Endothelial cell of umbilical vein (primary cell): ENCODE measurements at regions not wholly inside any gene's neighbourhood (a gene's known extent, or its start where the extent isn't known, plus 50 kb on each side); places are given as distances from the start of the nearest gene placed in this dataset.

Experiments used
- BruUV-seq: library from RNA; stranded (reverse); fragments of 400-500 nt; replicated peaks from 2 replicates; lab custom pipeline; 2021; lab: Mats Ljungman, UMichigan
- CTCF ChIA-PET: fragments of 300-600, 350-600 bp; sonication (Branson Sonifier 250); formaldehyde crosslinking; loops from one replicate; lab custom pipeline; 2021; ENCODE audit warnings: antibody characterized with exemption, inconsistent platforms; lab: Charles Lee
- POLR2A ChIA-PET: fragments of 300-600, 350-600 bp; sonication (Branson Sonifier 250); formaldehyde crosslinking; loops from one replicate; lab custom pipeline; 2021; ENCODE audit warnings: antibody characterized with exemption, inconsistent platforms; lab: Charles Lee
- DNase-seq: peaks from one replicate; pipeline ENCODE4 v3.0.0-alpha.2; 2011; ENCODE audit warnings: low read depth, low spot score
- FAIRE-seq: peaks from 2 replicates; lab custom pipeline; 2011; peaks lifted over from hg19 to GRCh38; lab: Jason Lieb, UNC
- H2AFZ ChIP-seq: 2 replicates; pipeline ENCODE4 v1.6.0; 2012; ENCODE audit warnings: low read depth, low read length, control low read depth, inconsistent platforms
- H3K27ac ChIP-seq: 2 replicates; pipeline ENCODE4 v1.5.1; 2011; ENCODE audit warnings: low read depth, mild to moderate bottlenecking, control low read depth, low read length, moderate library complexity; ENCODE audit not compliant: insufficient read depth
- H3K27me3 ChIP-seq, 2 experiments: 2 replicates each; pipeline versions ENCODE4 v1.6.0 to v1.6.1; 2011; ENCODE audit warnings: low read length in 2 of 2, mixed read lengths in 1 of 2; ENCODE audit not compliant: control insufficient read depth in 2 of 2, insufficient read depth in 2 of 2
- H3K36me3 ChIP-seq, 2 experiments: 2 replicates in 1 of 2; 3 replicates in 1 of 2; pipeline ENCODE4 v1.5.1; 2011; ENCODE audit warnings: low read length in 2 of 2, mild to moderate bottlenecking in 1 of 2, moderate library complexity in 1 of 2; ENCODE audit not compliant: control insufficient read depth in 2 of 2, insufficient read depth in 2 of 2; ENCODE audit errors: extremely low read depth in 1 of 2
- H3K4me1 ChIP-seq: 3 replicates; pipeline ENCODE4 v1.5.1; 2011; ENCODE audit warnings: mild to moderate bottlenecking, low read length; ENCODE audit not compliant: control insufficient read depth, insufficient read depth; ENCODE audit errors: extremely low read depth
- H3K4me2 ChIP-seq: 2 replicates; pipeline ENCODE4 v1.6.1; 2011; ENCODE audit warnings: low read length, control low read depth, mixed read lengths; ENCODE audit not compliant: insufficient read depth
- H3K4me3 ChIP-seq, 3 experiments: fragments of 200-600 bp in 1 of 3; sonication (generic), shearing (Covaris generic) in 1 of 3; replicated peaks in 1 of 3; 2 replicates each; pipeline ENCODE4 v1.5.1; 2011 to 2016; ENCODE audit warnings: control low read depth in 3 of 3, low read length in 3 of 3, mild to moderate bottlenecking in 2 of 3, inconsistent platforms in 1 of 3, low read depth in 1 of 3, moderate library complexity in 1 of 3; ENCODE audit not compliant: insufficient read depth in 1 of 3
- H3K79me2 ChIP-seq: 2 replicates; pipeline ENCODE4 v1.6.0; 2012; ENCODE audit warnings: low read length, inconsistent platforms; ENCODE audit not compliant: control insufficient read depth, insufficient read depth
- H3K9ac ChIP-seq: replicated peaks from 2 replicates; pipeline ENCODE3; 2011; ENCODE audit warnings: low read length, control low read depth; ENCODE audit not compliant: insufficient read depth; ENCODE audit errors: extremely low read depth
- H3K9me1 ChIP-seq: replicated peaks from 3 replicates; pipeline ENCODE4 v1.6.0; 2011; ENCODE audit warnings: mild to moderate bottlenecking, low read length; ENCODE audit not compliant: control insufficient read depth, insufficient read depth; ENCODE audit errors: extremely low read depth
- H3K9me3 ChIP-seq: replicated peaks from 2 replicates; pipeline ENCODE4 v1.5.1; 2012; ENCODE audit warnings: low read length, inconsistent platforms; ENCODE audit not compliant: control insufficient read depth, insufficient read depth
- H4K20me1 ChIP-seq: replicated peaks from 2 replicates; pipeline ENCODE3; 2011; ENCODE audit warnings: mild to moderate bottlenecking, low read length; ENCODE audit not compliant: control insufficient read depth, insufficient read depth; ENCODE audit errors: extremely low read depth
- EZH2 ChIP-seq: IDR thresholded peaks from 2 replicates; pipeline ENCODE4 v1.6.1; 2012; ENCODE audit warnings: borderline replicate concordance, low read depth, mild to moderate bottlenecking, moderate library complexity, low read length, inconsistent platforms; ENCODE audit not compliant: severe bottlenecking
- FOS ChIP-seq: IDR thresholded peaks from 2 replicates; pipeline ENCODE4 v1.6.1; 2011; ENCODE audit warnings: mild to moderate bottlenecking, low read length, moderate library complexity, borderline replicate concordance; ENCODE audit not compliant: insufficient read depth
- GATA2 ChIP-seq: IDR thresholded peaks from 2 replicates; pipeline ENCODE4 v1.7.0; 2011; ENCODE audit warnings: low read depth, mild to moderate bottlenecking, moderate library complexity, mixed read lengths, low read length; ENCODE audit not compliant: insufficient read length, insufficient read depth
- JUN ChIP-seq: IDR thresholded peaks from 2 replicates; pipeline ENCODE4 v1.6.1; 2011; ENCODE audit warnings: borderline replicate concordance, low read depth; ENCODE audit not compliant: insufficient read length, insufficient read depth
- MYC ChIP-seq: IDR thresholded peaks from one replicate; pipeline ENCODE4 v1.6.1; 2011; ENCODE audit warnings: mild to moderate bottlenecking, low read depth, low read length
- POLR2A ChIP-seq: IDR thresholded peaks from 2 replicates; pipeline ENCODE4 v1.6.1; 2012; ENCODE audit warnings: low read depth, mild to moderate bottlenecking, control low read depth, low read length
- POLR2AphosphoS5 ChIP-seq: IDR thresholded peaks from 2 replicates; pipeline ENCODE4 v1.6.1; 2012; ENCODE audit warnings: low read depth, mild to moderate bottlenecking, control low read depth, low read length, moderate library complexity; ENCODE audit not compliant: insufficient read depth
- dilution Hi-C: fragments of 300-500 bp; cut with MboI; formaldehyde crosslinking; loops from one replicate; pipeline ENCODE4 v1.15.0; 2019; ENCODE audit warnings: low sequenced_read_pairs; ENCODE audit not compliant: extremely low pct_ligation_motif_present
- intact Hi-C: fragments of 100-400 bp; cut with micrococcal nuclease; formaldehyde crosslinking; loops from one replicate; pipeline ENCODE4 v1.10.0; 2022
- TF ChIP-seq, protein P1 (sequence below): IDR thresholded peaks from 2 replicates; pipeline ENCODE4 v1.6.1; 2011; ENCODE audit not compliant: insufficient read depth, insufficient read length
- TF ChIP-seq, protein P2 (sequence below), 2 donors: IDR thresholded peaks; 1 replicate in 1 of 2; 2 replicates in 1 of 2; pipeline ENCODE4 v1.5.1; 2011; ENCODE audit warnings: low read length in 2 of 2, mild to moderate bottlenecking in 2 of 2, moderate library complexity in 2 of 2, control low read depth in 1 of 2, inconsistent platforms in 1 of 2, low read depth in 1 of 2; ENCODE audit not compliant: insufficient read depth in 1 of 2; ENCODE audit errors: extremely low read depth in 1 of 2

DNA sequence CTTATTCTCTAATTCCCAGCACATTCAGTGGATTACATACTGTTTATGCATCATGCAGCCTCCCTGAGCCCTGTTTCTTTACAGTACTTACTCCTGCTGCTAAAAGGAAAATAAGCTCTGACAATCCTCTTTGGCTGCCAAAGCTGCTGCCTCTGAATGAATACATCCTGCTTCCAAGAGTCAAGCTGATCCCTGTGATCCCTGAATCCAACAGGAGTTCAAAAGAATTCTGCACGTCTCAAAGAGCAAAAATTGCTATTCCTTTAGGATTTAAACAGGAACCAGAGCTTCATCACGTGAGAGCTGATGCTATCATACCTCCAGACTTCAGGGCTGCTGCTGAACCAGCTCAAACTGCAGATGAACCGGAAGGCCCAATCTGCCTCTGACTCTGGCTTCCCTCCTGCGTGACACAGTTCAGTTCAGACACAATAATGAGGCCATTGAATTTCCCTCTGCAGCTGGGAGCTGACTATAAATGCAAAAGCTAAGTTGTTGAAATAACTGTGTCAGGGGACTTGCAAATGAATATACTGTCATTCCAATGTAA, 851.0 kb upstream of the PHF14 start:
- Histone ChIP-seq H4K20me1 (no peaks in the 10 kb centered on the region), H3K9me3 (no peaks in the 10 kb centered on the region), H3K4me1 (peaks cover 6% of the 10 kb centered on the region), H3K36me3 (no peaks in the 10 kb centered on the region), H3K9me1 (no peaks in the 10 kb centered on the region), H3K9ac (no peak overlapping the region), H3K27ac (peak overlapping the region; percentile 20), H3K27me3 (no peaks in the 10 kb centered on the region), H2AFZ (peak overlapping the region; percentile 80), H3K4me2 (peak overlapping the region; percentile 9), H3K4me3 (no peak overlapping the region), H3K79me2 (no peaks in the 10 kb centered on the region)
- TF ChIP-seq GATA2 (peak; percentile 62), POLR2AphosphoS5 (no peak), JUN (no peak), EZH2 (no peak), MYC (no peak), FOS (no peak), POLR2A (no peak)
- TF ChIP-seq, protein P1, sequence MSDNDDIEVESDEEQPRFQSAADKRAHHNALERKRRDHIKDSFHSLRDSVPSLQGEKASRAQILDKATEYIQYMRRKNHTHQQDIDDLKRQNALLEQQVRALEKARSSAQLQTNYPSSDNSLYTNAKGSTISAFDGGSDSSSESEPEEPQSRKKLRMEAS: no peak
- TF ChIP-seq, protein P2, sequence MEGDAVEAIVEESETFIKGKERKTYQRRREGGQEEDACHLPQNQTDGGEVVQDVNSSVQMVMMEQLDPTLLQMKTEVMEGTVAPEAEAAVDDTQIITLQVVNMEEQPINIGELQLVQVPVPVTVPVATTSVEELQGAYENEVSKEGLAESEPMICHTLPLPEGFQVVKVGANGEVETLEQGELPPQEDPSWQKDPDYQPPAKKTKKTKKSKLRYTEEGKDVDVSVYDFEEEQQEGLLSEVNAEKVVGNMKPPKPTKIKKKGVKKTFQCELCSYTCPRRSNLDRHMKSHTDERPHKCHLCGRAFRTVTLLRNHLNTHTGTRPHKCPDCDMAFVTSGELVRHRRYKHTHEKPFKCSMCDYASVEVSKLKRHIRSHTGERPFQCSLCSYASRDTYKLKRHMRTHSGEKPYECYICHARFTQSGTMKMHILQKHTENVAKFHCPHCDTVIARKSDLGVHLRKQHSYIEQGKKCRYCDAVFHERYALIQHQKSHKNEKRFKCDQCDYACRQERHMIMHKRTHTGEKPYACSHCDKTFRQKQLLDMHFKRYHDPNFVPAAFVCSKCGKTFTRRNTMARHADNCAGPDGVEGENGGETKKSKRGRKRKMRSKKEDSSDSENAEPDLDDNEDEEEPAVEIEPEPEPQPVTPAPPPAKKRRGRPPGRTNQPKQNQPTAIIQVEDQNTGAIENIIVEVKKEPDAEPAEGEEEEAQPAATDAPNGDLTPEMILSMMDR (IDR thresholded peaks at IDR 0.05; ENCODE audit: extremely low read depth in 1 of 2, insufficient read depth in 1 of 2, low read depth in 1 of 2, low read length in 2 of 2): no peak
- CTCF ChIA-PET: interaction anchor here (1.3 kb wide), 1 partner anchor 11 kb away, joined by 8 read pairs; no protein-coding TSS in a partner anchor
- POLR2A ChIA-PET: no interaction called here
- intact Hi-C loops (loop anchor here (5.0 kb wide), 1 partner anchor 35 kb away; no protein-coding TSS in a partner anchor), dilution Hi-C loops (no loop called here)
- DNase-seq (peak; percentile 82), FAIRE-seq (peak; percentile 50)
- BruUV-seq: no TSS peak
